ENCODE measurements at regions not wholly inside any gene's neighbourhood (a gene's known extent, or its start where the extent isn't known, plus 50 kb on each side); places are given as distances from the start of the nearest gene placed in this dataset.
"Not testable (repeated sequence)": the region's sequence is repeated elsewhere in the genome, so short reads cannot be mapped to it uniquely, and the experiment has no call there.

- in situ Hi-C loops (cut with HindIII; ENCODE audit: low pct_unique_long_range_greater_than_20kb, low sequenced_read_pairs); DNase-seq (ENCODE audit: low read depth): not testable (repeated sequence)
These were observed 444.0 kb downstream of the CD83 start for GRCh38 chr6:14561563-14561962.

DNA sequence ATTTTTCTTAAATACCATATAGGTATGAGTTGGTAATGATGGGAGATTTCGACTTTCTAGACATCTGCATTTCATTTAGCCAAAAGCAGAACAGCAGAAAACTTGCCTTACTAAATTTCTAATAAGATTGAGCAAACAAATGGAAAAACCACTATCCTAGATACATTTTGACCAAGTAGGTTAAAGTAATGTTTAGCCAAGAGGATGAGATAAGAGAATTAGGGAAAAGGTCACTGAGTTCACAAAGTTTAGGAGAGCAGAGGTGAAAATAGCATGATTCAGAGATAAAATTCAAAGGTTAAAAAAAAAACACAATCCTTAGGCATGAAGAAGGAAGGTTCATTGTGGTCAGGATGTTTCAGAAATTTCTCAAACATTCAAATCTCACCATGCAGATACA, 450.3 kb downstream of the CD83 start:
- DNase-seq (ENCODE audit: low read depth): peak; percentile 10
- in situ Hi-C loops (cut with HindIII; ENCODE audit: low pct_unique_long_range_greater_than_20kb, low sequenced_read_pairs): no loop called here

DNA sequence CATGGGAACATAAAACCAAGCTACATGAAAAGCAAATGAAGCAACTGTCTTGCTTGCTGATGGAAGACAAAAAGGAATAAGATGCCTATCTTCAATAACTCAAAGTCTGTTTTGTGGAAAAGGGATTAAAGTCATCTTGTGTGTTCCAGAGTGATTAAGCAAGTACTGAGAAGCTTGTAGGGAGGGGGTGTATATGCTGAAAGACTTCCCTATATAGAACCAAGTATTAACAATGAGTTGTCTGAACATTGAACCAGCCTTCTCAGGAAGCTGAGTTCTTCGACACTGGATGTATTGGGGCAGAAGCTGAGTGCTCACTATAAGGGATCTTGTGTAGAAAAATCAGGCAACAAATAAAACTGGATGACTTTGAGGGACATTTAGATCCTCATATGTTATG, 451.8 kb downstream of the CD83 start:
- in situ Hi-C loops (cut with HindIII; ENCODE audit: low pct_unique_long_range_greater_than_20kb, low sequenced_read_pairs): no loop called here
- no peak for DNase-seq (ENCODE audit: low read depth)

DNA sequence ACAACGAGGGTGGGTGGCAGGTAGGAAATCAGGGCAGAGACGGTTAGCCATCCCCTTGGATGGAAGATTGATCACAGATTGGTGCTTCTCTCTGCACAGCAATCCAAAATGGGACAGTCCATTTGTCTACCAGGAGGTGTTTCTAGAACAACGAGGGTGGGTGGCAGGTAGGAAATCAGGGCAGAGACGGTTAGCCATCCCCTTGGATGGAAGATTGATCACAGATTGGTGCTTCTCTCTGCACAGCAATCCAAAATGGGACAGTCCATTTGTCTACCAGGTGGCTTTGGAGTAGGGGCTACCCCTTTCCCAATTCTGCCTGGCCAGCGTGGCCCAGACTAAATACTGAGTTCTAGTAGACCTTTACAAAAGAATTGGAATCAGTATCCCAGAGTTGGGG, 452.3 kb downstream of the CD83 start:
- in situ Hi-C loops (cut with HindIII; ENCODE audit: low pct_unique_long_range_greater_than_20kb, low sequenced_read_pairs); DNase-seq (ENCODE audit: low read depth): not testable (repeated sequence)

DNA sequence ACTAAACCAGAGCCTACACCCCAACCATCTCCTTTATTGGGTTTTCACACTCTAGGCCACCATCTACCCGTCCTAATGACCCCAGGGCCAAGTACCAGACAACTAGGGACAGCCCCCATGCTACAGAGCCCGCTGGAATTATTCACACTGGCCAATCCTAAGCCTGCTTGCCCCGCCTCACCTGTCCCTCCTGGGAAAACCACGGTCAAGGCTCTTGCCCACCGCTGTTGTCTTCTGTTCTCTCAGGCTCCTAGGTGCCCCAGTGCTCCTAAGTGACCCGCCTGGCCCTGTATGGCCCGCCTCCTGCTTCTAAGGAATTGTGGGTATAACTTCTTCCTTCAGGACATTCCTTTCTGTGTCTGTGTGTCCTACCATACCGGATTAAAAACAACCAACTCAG, 453.4 kb downstream of the CD83 start:
- DNase-seq (ENCODE audit: low read depth): no peak
- in situ Hi-C loops (cut with HindIII; ENCODE audit: low pct_unique_long_range_greater_than_20kb, low sequenced_read_pairs): no loop called here

GRCh38 chr6:14571746-14572145, 454.2 kb downstream of the CD83 start:
- in situ Hi-C loops (cut with HindIII; ENCODE audit: low pct_unique_long_range_greater_than_20kb, low sequenced_read_pairs): no loop called here

GRCh38 chr6:14573267-14573666, 455.7 kb downstream of the CD83 start:
- in situ Hi-C loops (cut with HindIII; ENCODE audit: low pct_unique_long_range_greater_than_20kb, low sequenced_read_pairs): no loop called here
- DNase-seq (ENCODE audit: low read depth): no peak

More at GRCh38 chr6:14571746-14572145, 454.2 kb downstream of the CD83 start:
- DNase-seq (ENCODE audit: low read depth): no peak

- no peak for DNase-seq (ENCODE audit: low read depth)
- in situ Hi-C loops (cut with HindIII; ENCODE audit: low pct_unique_long_range_greater_than_20kb, low sequenced_read_pairs): no loop called here
These were observed 456.2 kb downstream of the CD83 start for GRCh38 chr6:14573703-14574290.

GRCh38 chr6:14575961-14576360, 458.4 kb downstream of the CD83 start:
- DNase-seq (ENCODE audit: low read depth): no peak
- in situ Hi-C loops (cut with HindIII; ENCODE audit: low pct_unique_long_range_greater_than_20kb, low sequenced_read_pairs): no loop called here

DNA sequence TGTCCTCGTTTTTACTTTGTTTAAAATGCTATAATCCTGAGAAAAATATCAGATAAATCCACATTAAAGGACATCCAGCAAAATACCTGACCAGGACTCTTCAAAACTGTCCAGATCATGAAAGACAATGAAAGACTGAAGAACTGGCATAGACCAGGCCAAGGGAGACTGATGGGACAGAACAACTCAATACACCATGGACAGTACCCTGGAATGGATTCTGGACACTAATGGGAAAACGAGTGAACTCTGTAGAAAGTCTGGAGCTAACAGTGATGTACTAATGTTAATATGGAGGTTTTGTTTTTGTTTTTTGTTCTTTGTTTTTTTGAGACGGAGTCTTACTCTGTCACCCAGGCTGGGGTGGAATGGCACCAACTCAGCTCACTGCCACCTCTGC, 461.4 kb downstream of the CD83 start:
- in situ Hi-C loops (cut with HindIII; ENCODE audit: low pct_unique_long_range_greater_than_20kb, low sequenced_read_pairs): no loop called here
- DNase-seq (ENCODE audit: low read depth): no peak

- DNase-seq (ENCODE audit: low read depth): no peak
- in situ Hi-C loops (cut with HindIII; ENCODE audit: low pct_unique_long_range_greater_than_20kb, low sequenced_read_pairs): no loop called here
These were observed 465.2 kb downstream of the CD83 start for GRCh38 chr6:14582749-14583148.

GRCh38 chr6:14583826-14584225, 466.3 kb downstream of the CD83 start:
- in situ Hi-C loops (cut with HindIII; ENCODE audit: low pct_unique_long_range_greater_than_20kb, low sequenced_read_pairs): no loop called here

GRCh38 chr6:14584450-14584849, 466.9 kb downstream of the CD83 start:
- in situ Hi-C loops (cut with HindIII; ENCODE audit: low pct_unique_long_range_greater_than_20kb, low sequenced_read_pairs): no loop called here
- DNase-seq (ENCODE audit: low read depth): no peak

More at GRCh38 chr6:14583826-14584225, 466.3 kb downstream of the CD83 start:
- DNase-seq (ENCODE audit: low read depth): no peak

GRCh38 chr6:14585689-14586088, 468.1 kb downstream of the CD83 start:
- DNase-seq (ENCODE audit: low read depth): no peak
- in situ Hi-C loops (cut with HindIII; ENCODE audit: low pct_unique_long_range_greater_than_20kb, low sequenced_read_pairs): no loop called here

DNA sequence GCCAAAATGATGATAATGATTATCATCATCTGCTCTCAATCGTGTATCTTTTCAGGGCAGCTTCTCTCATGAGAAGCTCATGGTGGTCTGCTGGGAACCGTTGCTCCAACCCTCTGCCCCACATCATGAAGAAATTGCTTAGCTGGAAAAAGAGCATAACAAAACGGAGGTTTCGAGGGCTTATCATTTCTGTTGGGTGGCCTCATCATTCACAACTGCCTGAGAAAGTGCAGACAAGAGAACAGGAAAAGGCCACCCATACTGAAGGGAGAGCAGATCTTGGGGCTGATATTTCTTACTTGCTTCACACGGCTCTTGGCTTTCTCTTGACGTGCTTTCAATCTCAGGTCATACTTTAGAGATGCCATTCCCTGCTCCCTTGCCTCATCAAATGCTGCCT, 471.6 kb downstream of the CD83 start:
- no peak for DNase-seq (ENCODE audit: low read depth)
- in situ Hi-C loops (cut with HindIII; ENCODE audit: low pct_unique_long_range_greater_than_20kb, low sequenced_read_pairs): no loop called here

DNA sequence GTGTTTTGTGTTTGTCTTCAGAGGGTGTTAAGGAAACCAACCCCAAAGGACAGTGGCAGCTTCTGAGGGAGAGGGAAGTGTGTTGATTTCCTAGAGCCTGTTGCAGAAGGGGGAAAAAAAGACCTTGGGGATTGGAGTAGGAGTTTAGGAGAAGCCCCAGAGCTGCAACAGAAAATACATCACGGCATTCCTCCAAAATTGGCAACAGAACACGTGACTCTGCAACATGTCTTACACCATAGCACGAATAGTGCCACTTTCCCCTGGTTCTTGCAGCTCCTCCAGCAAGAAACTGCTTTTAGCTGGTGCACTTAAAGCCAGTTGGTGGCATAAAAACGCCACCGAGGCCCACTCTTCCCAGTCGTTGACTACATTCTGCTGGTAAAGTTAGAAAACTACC, 473.0 kb downstream of the CD83 start:
- in situ Hi-C loops (cut with HindIII; ENCODE audit: low pct_unique_long_range_greater_than_20kb, low sequenced_read_pairs): no loop called here
- DNase-seq (ENCODE audit: low read depth): no peak

- DNase-seq (ENCODE audit: low read depth): no peak
- in situ Hi-C loops (cut with HindIII; ENCODE audit: low pct_unique_long_range_greater_than_20kb, low sequenced_read_pairs): no loop called here
These were observed 474.4 kb downstream of the CD83 start for GRCh38 chr6:14591998-14592397.

- DNase-seq (ENCODE audit: low read depth): no peak
- in situ Hi-C loops (cut with HindIII; ENCODE audit: low pct_unique_long_range_greater_than_20kb, low sequenced_read_pairs): no loop called here
These were observed 475.7 kb downstream of the CD83 start for GRCh38 chr6:14593286-14593685.

DNA sequence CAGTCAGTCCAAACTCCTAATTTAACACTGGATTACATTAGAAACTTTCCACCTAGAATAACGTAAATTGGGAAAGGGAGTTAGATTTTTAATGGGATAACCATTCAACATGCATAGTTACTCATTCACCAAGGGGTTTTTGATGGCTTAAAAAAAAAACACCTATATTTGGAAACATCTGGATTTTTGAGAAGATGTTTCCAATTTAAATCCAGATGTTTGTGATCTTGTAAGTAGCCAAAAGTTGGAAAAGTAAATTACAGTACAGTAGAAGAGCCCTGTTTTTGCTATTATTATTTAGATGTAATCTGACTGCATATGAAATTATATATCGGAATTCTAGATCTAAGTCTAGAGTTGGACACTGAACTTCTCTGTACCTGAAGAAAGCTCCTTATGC, 478.2 kb downstream of the CD83 start:
- DNase-seq (ENCODE audit: low read depth): no peak

GRCh38 chr6:14596410-14596809, 478.8 kb downstream of the CD83 start:
- no peak for DNase-seq (ENCODE audit: low read depth)
- in situ Hi-C loops (cut with HindIII; ENCODE audit: low pct_unique_long_range_greater_than_20kb, low sequenced_read_pairs): no loop called here

More for the DNA sequence above, 478.2 kb downstream of the CD83 start:
- in situ Hi-C loops (cut with HindIII; ENCODE audit: low pct_unique_long_range_greater_than_20kb, low sequenced_read_pairs): no loop called here

- DNase-seq (ENCODE audit: low read depth): no peak
- in situ Hi-C loops (cut with HindIII; ENCODE audit: low pct_unique_long_range_greater_than_20kb, low sequenced_read_pairs): no loop called here
These were observed 479.5 kb downstream of the CD83 start for GRCh38 chr6:14597090-14597489.

Data from Caki2 (cell line).